Right lobe of liver (tissue), 4 donors: ENCODE measurements at regions not wholly inside any gene's neighbourhood (a gene's known extent, or its start where the extent isn't known, plus 50 kb on each side); places are given as distances from the start of the nearest gene placed in this dataset.

Experiments used
- CTCF ChIP-seq, 4 donors: fragments of 200-600 bp in 3 of 4; fragments of 450-650 bp in 1 of 4; IDR thresholded peaks; one replicate each; pipeline versions ENCODE4 v1.5.1 to v1.8.0; 2016 to 2022; ENCODE audit warnings: antibody characterized with exemption in 4 of 4, mild to moderate bottlenecking in 2 of 4
- POLR2A ChIP-seq: fragments of 450-650 bp; IDR thresholded peaks from one replicate; pipeline ENCODE4 v1.6.1; 2017; ENCODE audit warnings: antibody characterized with exemption, mild to moderate bottlenecking
- donor health status: DM: no; HTN: no; CAD: no.
- donor health status: DM: no; HTN: no; CAD: no.
- donor health status: DM: no; HTN: yes; CAD: no.

GRCh38 chr3:191721990-191722389 lies 261.0 kb downstream of the PYDC2 start:
- TF ChIP-seq CTCF (IDR thresholded peaks at IDR 0.05) (no peak), POLR2A (no peak)
